AG04449 (cell line): ENCODE measurements at regions not wholly inside any gene's neighbourhood (a gene's known extent, or its start where the extent isn't known, plus 50 kb on each side); places are given as distances from the start of the nearest gene placed in this dataset.
A peak's percentile ranks its signal among the peaks of the same experiment; 100 is the strongest.

Experiments
- CTCF ChIA-PET: fragments of 350-600 bp; formaldehyde crosslinking; extraction: SDS; loops from one replicate; lab custom pipeline; 2021; ENCODE audit warnings: antibody characterized with exemption; lab: Yijun Ruan, JAX
- POLR2A ChIA-PET: fragments of 400-600, 350-600 bp; formaldehyde crosslinking; extraction: SDS; loops from one replicate; lab custom pipeline; 2020; ENCODE audit warnings: antibody characterized with exemption, inconsistent platforms; lab: Yijun Ruan, JAX
- DNase-seq: peaks from one replicate; pipeline ENCODE4 v3.0.0-alpha.2; 2010; ENCODE audit warnings: low read depth, low spot score
- H3K4me3 ChIP-seq: 2 replicates; pipeline ENCODE4 v1.5.1; 2011; ENCODE audit warnings: low read depth, mild to moderate bottlenecking, control low read depth, low read length
- TF ChIP-seq, protein P1 (sequence below): IDR thresholded peaks from one replicate; pipeline ENCODE4 v1.5.1; 2011; ENCODE audit warnings: mild to moderate bottlenecking, moderate library complexity, low read length, control low read depth, inconsistent platforms; ENCODE audit not compliant: insufficient read depth; ENCODE audit errors: missing control alignments

DNA sequence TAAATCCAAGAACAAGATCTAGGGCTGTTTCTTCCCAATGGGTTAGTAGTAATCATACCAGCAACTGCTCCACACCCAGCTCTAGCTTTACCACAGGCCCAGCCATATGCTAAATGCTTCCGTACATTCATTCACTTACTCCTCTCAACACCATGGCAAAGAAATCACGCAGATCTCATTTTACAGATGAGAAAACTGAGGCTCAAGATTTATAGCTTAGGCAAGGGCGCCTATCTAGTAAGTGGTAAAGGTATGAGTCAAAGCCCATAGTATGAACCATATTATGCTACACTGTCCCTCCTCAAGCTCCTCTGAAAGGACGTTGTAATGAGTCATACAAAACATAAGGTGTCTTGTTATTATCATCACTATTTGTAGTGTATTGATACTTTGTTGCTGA is 82.2 kb downstream of the NIBAN1 start:
- ChIA-PET POLR2A (no interaction called here), CTCF (interaction anchor here (0.8 to 1.0 kb wide), 4 partner anchors 10 to 25 kb away, joined by 3 to 4 read pairs (median 3); no protein-coding TSS in a partner anchor)
- TF ChIP-seq, protein P1, sequence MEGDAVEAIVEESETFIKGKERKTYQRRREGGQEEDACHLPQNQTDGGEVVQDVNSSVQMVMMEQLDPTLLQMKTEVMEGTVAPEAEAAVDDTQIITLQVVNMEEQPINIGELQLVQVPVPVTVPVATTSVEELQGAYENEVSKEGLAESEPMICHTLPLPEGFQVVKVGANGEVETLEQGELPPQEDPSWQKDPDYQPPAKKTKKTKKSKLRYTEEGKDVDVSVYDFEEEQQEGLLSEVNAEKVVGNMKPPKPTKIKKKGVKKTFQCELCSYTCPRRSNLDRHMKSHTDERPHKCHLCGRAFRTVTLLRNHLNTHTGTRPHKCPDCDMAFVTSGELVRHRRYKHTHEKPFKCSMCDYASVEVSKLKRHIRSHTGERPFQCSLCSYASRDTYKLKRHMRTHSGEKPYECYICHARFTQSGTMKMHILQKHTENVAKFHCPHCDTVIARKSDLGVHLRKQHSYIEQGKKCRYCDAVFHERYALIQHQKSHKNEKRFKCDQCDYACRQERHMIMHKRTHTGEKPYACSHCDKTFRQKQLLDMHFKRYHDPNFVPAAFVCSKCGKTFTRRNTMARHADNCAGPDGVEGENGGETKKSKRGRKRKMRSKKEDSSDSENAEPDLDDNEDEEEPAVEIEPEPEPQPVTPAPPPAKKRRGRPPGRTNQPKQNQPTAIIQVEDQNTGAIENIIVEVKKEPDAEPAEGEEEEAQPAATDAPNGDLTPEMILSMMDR = no peak
- DNase-seq = no peak
- H3K4me3 ChIP-seq = no peak overlapping the region

- ChIA-PET POLR2A (interaction anchor here (0.5 kb wide), 1 partner anchor 11 kb away, joined by 4 read pairs; no protein-coding TSS in a partner anchor), CTCF (interaction anchor here (1.0 kb wide), 1 partner anchor 12 kb away, joined by 3 read pairs; no protein-coding TSS in a partner anchor)
- DNase-seq = no peak
- H3K4me3 ChIP-seq = no peak overlapping the region
- TF ChIP-seq, protein P1 = no peak
These were observed 82.9 kb downstream of the NIBAN1 start for GRCh38 chr1:184891440-184891839.

DNA sequence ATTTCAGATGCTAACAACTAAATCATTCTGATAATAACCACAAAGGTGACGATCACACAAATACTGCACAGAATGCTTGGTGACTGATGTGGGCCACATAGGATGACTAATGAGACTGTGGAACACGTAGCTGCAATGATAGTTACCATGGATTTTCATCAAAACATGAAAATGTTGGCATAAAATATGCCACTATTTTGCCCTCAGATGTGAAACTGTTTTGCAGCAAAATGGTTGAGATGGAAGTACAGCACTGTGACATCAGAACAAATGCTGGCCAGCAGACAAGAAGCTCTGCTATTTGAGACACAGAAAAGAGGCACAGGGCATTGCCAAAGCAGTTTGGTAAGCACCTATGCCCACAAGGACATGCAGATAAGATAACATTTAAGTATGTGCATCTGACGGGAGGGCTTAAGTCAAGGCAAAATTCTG is 83.8 kb downstream of the NIBAN1 start:
- TF ChIP-seq, protein P1 = no peak
- no peak overlapping the region for H3K4me3 ChIP-seq
- ChIA-PET CTCF (interaction anchor here (0.8 to 1.5 kb wide), 2 partner anchors 63 to 93 kb away, joined by 3 read pairs; no protein-coding TSS in a partner anchor), POLR2A (no interaction called here)
- no peak for DNase-seq

DNA sequence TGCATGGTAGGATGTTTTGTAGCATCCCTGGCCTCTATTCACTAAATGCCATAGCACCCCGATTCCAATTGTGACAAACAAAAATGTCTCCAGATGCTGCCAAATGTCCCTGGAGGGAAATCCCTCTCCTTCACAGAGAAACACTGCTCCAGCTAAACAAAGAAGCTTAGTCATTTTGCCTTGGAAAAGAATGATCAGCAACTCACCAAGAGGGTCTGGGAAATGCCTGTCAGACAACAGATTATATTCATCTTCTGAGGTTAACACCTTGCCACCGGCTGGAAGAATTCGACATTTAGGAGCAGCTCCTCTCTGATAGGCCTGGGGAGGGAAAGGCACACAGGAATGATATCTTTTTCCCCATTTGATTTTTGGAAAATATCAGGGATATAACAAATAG is 84.4 kb downstream of the NIBAN1 start:
- CTCF ChIA-PET = interaction anchor here (1.5 kb wide), 1 partner anchor 62 kb away, joined by 3 read pairs; no protein-coding TSS in a partner anchor
- TF ChIP-seq, protein P1 = no peak
- no peak overlapping the region for H3K4me3 ChIP-seq
- POLR2A ChIA-PET = no interaction called here
- DNase-seq = no peak

DNA sequence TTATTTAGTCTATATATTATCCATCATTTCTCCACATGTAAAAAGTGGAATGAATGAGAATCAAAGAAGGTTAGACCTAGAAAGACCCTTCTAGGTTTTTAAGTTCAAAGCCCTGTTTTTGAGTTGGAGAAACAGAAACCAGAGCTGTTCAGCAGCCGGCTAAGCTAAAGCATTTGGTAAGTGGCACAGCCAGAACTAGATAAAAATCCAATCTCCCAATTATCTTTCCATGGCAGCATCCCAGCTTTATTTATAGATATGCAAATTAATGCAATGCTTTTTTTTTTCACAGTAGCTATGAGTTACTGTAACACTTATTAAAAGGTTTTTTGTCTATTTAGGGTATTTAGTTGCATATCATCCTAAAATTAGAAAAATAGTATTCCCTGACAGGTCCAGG is 85.1 kb downstream of the NIBAN1 start:
- no peak overlapping the region for H3K4me3 ChIP-seq
- TF ChIP-seq, protein P1 = no peak
- DNase-seq = no peak
- CTCF ChIA-PET = interaction anchor here (1.5 kb wide), 1 partner anchor 61 kb away, joined by 3 read pairs; no protein-coding TSS in a partner anchor
- POLR2A ChIA-PET = no interaction called here

DNA sequence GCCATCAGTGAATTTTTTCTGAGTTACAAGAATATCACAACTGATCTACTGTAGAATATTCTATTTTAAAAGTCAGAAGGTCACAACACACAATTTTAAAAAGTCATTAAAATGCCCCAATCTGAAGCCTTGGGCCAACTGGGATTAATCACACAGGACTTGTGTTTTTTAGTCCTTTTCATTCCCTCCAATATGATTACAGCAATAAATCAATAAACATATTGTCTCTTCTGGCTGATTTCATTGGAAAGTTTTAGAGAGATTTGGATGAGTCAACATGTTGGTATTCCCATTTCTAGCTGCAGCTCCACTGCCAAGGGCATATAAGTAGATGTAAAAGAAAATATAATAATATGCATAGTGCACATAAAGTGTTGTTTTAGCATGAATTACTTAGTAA is 85.8 kb downstream of the NIBAN1 start:
- TF ChIP-seq, protein P1 = no peak
- peak; percentile 34 for DNase-seq
- POLR2A ChIA-PET = no interaction called here
- CTCF ChIA-PET = no interaction called here
- H3K4me3 ChIP-seq = no peak overlapping the region
